Activated CD8-positive, alpha-beta T cell treated with anti-CD3 and anti-CD28 coated beads for 36 hours (primary cell): ENCODE measurements at regions not wholly inside any gene's neighbourhood (a gene's known extent, or its start where the extent isn't known, plus 50 kb on each side); places are given as distances from the start of the nearest gene placed in this dataset.

Experiments
- ATAC-seq: fragments of 200-7000 bp; cut with Tn5 transposase; one replicate; pipeline ENCODE4 v1.10.0; 2021; ENCODE audit warnings: mild to moderate bottlenecking, moderate library complexity
- CTCF ChIA-PET: fragments of 350-600 bp; sonication (Branson Sonifier 250); formaldehyde crosslinking; loops from one replicate; lab custom pipeline; 2021; ENCODE audit warnings: antibody characterized with exemption; lab: Charles Lee
- POLR2A ChIA-PET: fragments of 350-600 bp; sonication (Branson Sonifier 250); formaldehyde crosslinking; loops from one replicate; lab custom pipeline; 2021; ENCODE audit warnings: antibody characterized with exemption; lab: Charles Lee
- DNase-seq: peaks from one replicate; pipeline ENCODE4 v3.0.0-alpha.2; 2020
- H3K27ac Mint-ChIP-seq: one replicate; pipeline ENCODE4 v1.8.0; 2021; ENCODE audit warnings: mild to moderate bottlenecking, mixed read lengths
- H3K27me3 Mint-ChIP-seq: one replicate; pipeline ENCODE4 v1.8.0; 2021; ENCODE audit warnings: mixed read lengths
- H3K36me3 Mint-ChIP-seq: one replicate; pipeline ENCODE4 v1.8.0; 2021; ENCODE audit warnings: low read depth, mixed read lengths
- H3K4me1 Mint-ChIP-seq: one replicate; pipeline ENCODE4 v1.8.0; 2021; ENCODE audit warnings: low read depth, mixed read lengths
- H3K4me3 Mint-ChIP-seq: one replicate; pipeline ENCODE4 v1.8.0; 2021; ENCODE audit warnings: mild to moderate bottlenecking, moderate library complexity, mixed read lengths
- H3K9me3 Mint-ChIP-seq: one replicate; pipeline ENCODE4 v1.8.0; 2021; ENCODE audit warnings: mixed read lengths
- CTCF ChIP-seq: fragments of 200-600 bp; IDR thresholded peaks from one replicate; pipeline ENCODE4 v1.8.0; 2022; ENCODE audit warnings: antibody characterized with exemption, mild to moderate bottlenecking
- intact Hi-C: fragments of 100-400 bp; cut with micrococcal nuclease; formaldehyde crosslinking; loops from one replicate; pipeline ENCODE4 v1.10.0; 2022

DNA sequence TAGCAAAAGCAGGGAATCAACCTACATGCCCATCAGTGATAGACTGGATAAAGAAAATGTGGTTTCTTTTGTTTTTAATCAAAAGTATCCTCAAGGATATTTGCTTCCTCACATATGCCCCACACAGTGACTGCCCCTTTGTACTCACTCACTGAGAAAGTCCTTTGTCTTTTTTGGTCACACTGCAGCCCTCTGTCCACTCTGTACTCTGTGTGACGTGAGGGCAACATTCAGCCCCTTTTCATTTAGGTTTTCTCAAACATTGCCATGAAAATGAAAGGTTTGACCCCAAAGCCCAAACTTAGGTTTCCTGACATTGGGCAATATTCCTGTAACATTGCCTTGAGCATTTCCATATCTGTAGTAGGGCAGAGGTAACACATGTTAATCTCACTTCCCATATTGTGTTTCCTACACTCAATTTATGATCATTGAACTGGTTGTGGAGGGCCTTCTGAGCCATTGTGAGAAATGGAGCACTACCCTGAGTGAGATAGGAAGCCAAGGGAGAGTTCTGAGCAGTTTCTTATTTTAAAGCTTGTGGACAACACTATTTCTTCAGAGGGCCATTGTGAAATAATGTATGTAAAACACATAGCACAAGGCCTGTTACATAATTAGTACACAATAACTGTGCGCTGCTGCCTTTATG, 501.9 kb upstream of the C1orf87 start:
- no peaks in the 10 kb centered on the region for H3K36me3 Mint-ChIP-seq
- no peak overlapping the region for H3K27ac Mint-ChIP-seq
- ChIA-PET CTCF (no interaction called here), POLR2A (no interaction called here)
- intact Hi-C loops: no loop called here
- no peaks in the 10 kb centered on the region for H3K27me3 Mint-ChIP-seq
- ATAC-seq (no peak), DNase-seq (no peak)
- no peak for TF ChIP-seq CTCF
- H3K9me3 Mint-ChIP-seq: no peaks in the 10 kb centered on the region
- no peaks in the 10 kb centered on the region for H3K4me1 Mint-ChIP-seq
- no peak overlapping the region for H3K4me3 Mint-ChIP-seq

DNA sequence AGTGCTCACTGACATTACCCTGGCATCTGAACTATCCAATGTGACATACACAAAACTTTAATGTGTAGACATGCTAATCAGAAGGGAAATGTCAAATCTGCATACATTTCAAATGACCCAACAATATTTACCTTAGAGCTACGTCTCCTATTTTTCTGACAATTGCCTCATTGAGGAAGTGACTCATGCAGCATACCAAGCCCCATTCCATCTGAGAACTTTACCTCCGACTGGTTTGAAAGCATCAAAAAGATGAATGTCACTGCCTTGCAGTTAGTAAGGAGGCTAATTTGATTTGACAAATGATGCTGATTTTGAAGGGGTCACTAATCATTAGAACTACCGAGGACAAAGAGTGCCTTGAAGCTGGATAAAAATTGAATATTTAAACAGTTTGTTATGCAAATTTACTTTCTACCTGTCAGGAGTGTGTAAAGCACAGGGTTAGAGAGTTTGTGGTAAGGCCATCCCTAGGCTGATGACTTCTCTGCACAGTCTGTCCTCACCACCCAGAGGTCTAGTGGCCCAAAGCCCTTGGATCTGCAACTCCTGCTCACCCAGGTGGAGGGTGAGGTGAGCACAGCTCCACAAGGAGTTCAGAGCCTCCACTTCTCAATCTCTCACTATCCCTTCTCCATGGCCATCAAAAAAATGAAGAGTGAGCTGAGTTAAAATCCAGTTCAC, 500.3 kb upstream of the C1orf87 start:
- POLR2A ChIA-PET: no interaction called here
- DNase-seq (no peak), ATAC-seq (no peak)
- CTCF ChIA-PET: no interaction called here
- H3K4me1 Mint-ChIP-seq: no peaks in the 10 kb centered on the region
- no peaks in the 10 kb centered on the region for H3K27me3 Mint-ChIP-seq
- H3K36me3 Mint-ChIP-seq: no peaks in the 10 kb centered on the region
- no peak for TF ChIP-seq CTCF
- H3K9me3 Mint-ChIP-seq: no peaks in the 10 kb centered on the region
- no peak overlapping the region for H3K27ac Mint-ChIP-seq
- intact Hi-C loops: no loop called here
- no peak overlapping the region for H3K4me3 Mint-ChIP-seq

DNA sequence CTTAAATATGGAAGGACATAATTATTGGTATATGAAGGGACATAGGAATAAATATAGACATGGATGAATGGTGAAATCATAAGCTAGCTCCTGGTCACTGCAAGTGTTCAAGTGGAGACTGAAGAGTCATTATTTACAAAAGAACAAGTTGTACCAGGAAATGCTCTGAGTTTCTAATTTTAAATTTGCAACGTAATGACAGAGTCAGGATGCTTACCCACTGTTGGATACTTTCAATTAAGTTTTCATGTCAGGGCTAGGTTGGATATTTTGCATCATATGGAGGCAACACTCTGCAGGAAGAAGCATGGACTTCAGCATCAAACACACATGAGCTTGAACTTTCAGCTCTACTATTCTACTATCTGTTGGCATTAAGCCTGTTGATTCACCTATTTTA, 499.6 kb upstream of the C1orf87 start:
- H3K27ac Mint-ChIP-seq: no peak overlapping the region
- no peaks in the 10 kb centered on the region for H3K36me3 Mint-ChIP-seq
- no peak for ATAC-seq
- ChIA-PET CTCF (no interaction called here), POLR2A (no interaction called here)
- no peak for TF ChIP-seq CTCF
- H3K4me1 Mint-ChIP-seq: no peaks in the 10 kb centered on the region
- no peak for DNase-seq
- no peaks in the 10 kb centered on the region for H3K9me3 Mint-ChIP-seq
- no peak overlapping the region for H3K4me3 Mint-ChIP-seq
- intact Hi-C loops: no loop called here
- peaks cover 2% of the 10 kb centered on the region for H3K27me3 Mint-ChIP-seq

DNA sequence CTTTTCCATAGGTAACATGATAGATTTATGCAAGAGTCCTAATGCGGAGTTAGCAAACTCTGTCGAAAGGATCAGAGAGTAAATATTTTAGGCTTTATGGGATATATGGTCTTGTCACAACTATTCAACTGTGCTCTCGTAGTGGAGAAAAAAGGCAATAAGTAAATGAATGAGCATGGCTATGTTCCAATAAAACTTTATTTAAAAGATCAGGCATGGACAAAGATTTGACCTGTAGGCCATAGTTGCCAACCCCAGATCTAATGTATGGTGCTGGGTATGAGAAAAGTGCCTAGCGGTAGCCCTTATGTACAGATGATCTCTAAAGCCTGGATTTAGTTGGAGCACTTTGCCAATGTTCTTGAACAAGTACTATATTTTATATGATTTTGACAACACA, 498.8 kb upstream of the C1orf87 start:
- CTCF ChIA-PET: no interaction called here

More for the DNA sequence above, 498.8 kb upstream of the C1orf87 start:
- ATAC-seq: no peak
- H3K27ac Mint-ChIP-seq: no peak overlapping the region
- intact Hi-C loops: no loop called here
- POLR2A ChIA-PET: no interaction called here
- H3K4me3 Mint-ChIP-seq: no peak overlapping the region
- TF ChIP-seq CTCF: no peak
- H3K9me3 Mint-ChIP-seq: no peaks in the 10 kb centered on the region
- H3K36me3 Mint-ChIP-seq: no peaks in the 10 kb centered on the region
- H3K27me3 Mint-ChIP-seq: peaks cover 2% of the 10 kb centered on the region
- DNase-seq: no peak
- no peaks in the 10 kb centered on the region for H3K4me1 Mint-ChIP-seq
